ENCODE measurements at regions not wholly inside any gene's neighbourhood (a gene's known extent, or its start where the extent isn't known, plus 50 kb on each side); places are given as distances from the start of the nearest gene placed in this dataset.

DNA sequence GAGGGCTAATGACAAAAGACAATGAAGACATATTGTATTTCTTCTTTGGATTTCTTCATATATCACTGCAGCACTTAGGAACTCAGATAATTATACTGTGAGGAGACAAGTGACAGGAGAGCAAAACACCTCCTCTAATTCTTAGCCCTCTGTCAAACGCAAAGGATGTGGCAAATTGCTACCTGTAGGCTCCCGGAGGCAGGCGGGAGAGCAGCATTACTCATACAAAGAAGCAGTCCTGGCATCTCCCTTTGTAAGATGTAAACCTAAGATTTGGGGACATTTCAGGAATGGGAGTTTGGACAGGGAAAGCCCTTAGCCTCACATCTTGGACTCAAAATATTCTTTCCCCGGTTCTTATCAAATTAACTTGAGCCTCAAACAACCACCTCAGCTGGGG, 460.8 kb downstream of the SOX2 start:
- TF ChIP-seq, protein P1, sequence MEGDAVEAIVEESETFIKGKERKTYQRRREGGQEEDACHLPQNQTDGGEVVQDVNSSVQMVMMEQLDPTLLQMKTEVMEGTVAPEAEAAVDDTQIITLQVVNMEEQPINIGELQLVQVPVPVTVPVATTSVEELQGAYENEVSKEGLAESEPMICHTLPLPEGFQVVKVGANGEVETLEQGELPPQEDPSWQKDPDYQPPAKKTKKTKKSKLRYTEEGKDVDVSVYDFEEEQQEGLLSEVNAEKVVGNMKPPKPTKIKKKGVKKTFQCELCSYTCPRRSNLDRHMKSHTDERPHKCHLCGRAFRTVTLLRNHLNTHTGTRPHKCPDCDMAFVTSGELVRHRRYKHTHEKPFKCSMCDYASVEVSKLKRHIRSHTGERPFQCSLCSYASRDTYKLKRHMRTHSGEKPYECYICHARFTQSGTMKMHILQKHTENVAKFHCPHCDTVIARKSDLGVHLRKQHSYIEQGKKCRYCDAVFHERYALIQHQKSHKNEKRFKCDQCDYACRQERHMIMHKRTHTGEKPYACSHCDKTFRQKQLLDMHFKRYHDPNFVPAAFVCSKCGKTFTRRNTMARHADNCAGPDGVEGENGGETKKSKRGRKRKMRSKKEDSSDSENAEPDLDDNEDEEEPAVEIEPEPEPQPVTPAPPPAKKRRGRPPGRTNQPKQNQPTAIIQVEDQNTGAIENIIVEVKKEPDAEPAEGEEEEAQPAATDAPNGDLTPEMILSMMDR (IDR thresholded peaks at IDR 0.05; ENCODE audit: insufficient read depth, low read depth, low read length), result no peak
- TF ChIP-seq EZH2 (IDR thresholded peaks at IDR 0.05; ENCODE audit: insufficient read depth, low read length), result no peak

All from astrocyte (in vitro differentiated cells and primary cell).